Type B pancreatic cell (in vitro differentiated cells): ENCODE measurements at regions not wholly inside any gene's neighbourhood (a gene's known extent, or its start where the extent isn't known, plus 50 kb on each side); places are given as distances from the start of the nearest gene placed in this dataset.
"Not testable (repeated sequence)": the region's sequence is repeated elsewhere in the genome, so short reads cannot be mapped to it uniquely, and the experiment has no call there.

Source experiments
- DNase-seq: peaks from one replicate; pipeline ENCODE4 v3.0.0; 2021; ENCODE audit warnings: mixed read lengths; ENCODE audit not compliant: unreplicated experiment; ENCODE audit errors: extremely low spot score
- H3K27ac Mint-ChIP-seq: 2 replicates; pipeline ENCODE4 v1.8.0; 2021; ENCODE audit warnings: mild to moderate bottlenecking, mixed read lengths
- H3K27me3 Mint-ChIP-seq: 2 replicates; pipeline ENCODE4 v1.8.0; 2021; ENCODE audit warnings: mixed read lengths
- H3K36me3 Mint-ChIP-seq: 2 replicates; pipeline ENCODE4 v1.8.0; 2021; ENCODE audit warnings: mixed read lengths
- H3K4me1 Mint-ChIP-seq: one replicate; pipeline ENCODE4 v1.8.0; 2021; ENCODE audit warnings: mixed read lengths; ENCODE audit not compliant: unreplicated experiment
- H3K4me3 Mint-ChIP-seq: 2 replicates; pipeline ENCODE4 v1.8.0; 2021; ENCODE audit warnings: mild to moderate bottlenecking, mixed read lengths
- H3K9me3 Mint-ChIP-seq: 2 replicates; pipeline ENCODE4 v1.8.0; 2021; ENCODE audit warnings: mixed read lengths
- CTCF ChIP-seq: fragments of 200-600 bp; sonication (generic); conservative IDR thresholded peaks from 2 replicates; pipeline ENCODE4 v1.5.0; 2021; ENCODE audit warnings: antibody characterized with exemption, mild to moderate bottlenecking

- peaks cover 5% of the 10 kb centered on the region for H3K9me3 Mint-ChIP-seq
- H3K36me3 Mint-ChIP-seq, result peaks cover 3% of the 10 kb centered on the region
- DNase-seq, result no peak
- no peak overlapping the region for H3K27ac Mint-ChIP-seq
- no peak for TF ChIP-seq CTCF
- peaks cover 10% of the 10 kb centered on the region for H3K4me1 Mint-ChIP-seq
- no peak overlapping the region for H3K4me3 Mint-ChIP-seq
- peaks cover 21% of the 10 kb centered on the region for H3K27me3 Mint-ChIP-seq
Observed at GRCh38 chr6:14232889-14233288, 115.3 kb downstream of the CD83 start.

GRCh38 chr6:14235653-14236356 lies 118.2 kb downstream of the CD83 start:
- Mint-ChIP-seq H3K9me3 (peaks cover 5% of the 10 kb centered on the region), H3K4me3 (no peak overlapping the region), H3K36me3 (peaks cover 3% of the 10 kb centered on the region), H3K27ac (no peak overlapping the region), H3K27me3 (peaks cover 18% of the 10 kb centered on the region), H3K4me1 (peaks cover 10% of the 10 kb centered on the region)
- TF ChIP-seq CTCF, result no peak
- no peak for DNase-seq

- Mint-ChIP-seq H3K27ac (no peak overlapping the region), H3K36me3 (no peaks in the 10 kb centered on the region), H3K4me1 (peaks cover 3% of the 10 kb centered on the region), H3K9me3 (no peaks in the 10 kb centered on the region), H3K27me3 (no peaks in the 10 kb centered on the region), H3K4me3 (no peak overlapping the region)
- TF ChIP-seq CTCF, result no peak
- no peak for DNase-seq
Observed at GRCh38 chr6:14239097-14239496, 121.5 kb downstream of the CD83 start.

GRCh38 chr6:14240411-14241166 lies 123.0 kb downstream of the CD83 start:
- H3K4me1 Mint-ChIP-seq, result peaks cover 2% of the 10 kb centered on the region
- H3K4me3 Mint-ChIP-seq, result no peak overlapping the region
- no peaks in the 10 kb centered on the region for H3K36me3 Mint-ChIP-seq
- no peak for DNase-seq
- TF ChIP-seq CTCF, result no peak
- H3K27ac Mint-ChIP-seq, result no peak overlapping the region
- no peaks in the 10 kb centered on the region for H3K9me3 Mint-ChIP-seq
- H3K27me3 Mint-ChIP-seq, result no peaks in the 10 kb centered on the region

GRCh38 chr6:14241255-14242070 lies 123.9 kb downstream of the CD83 start:
- Mint-ChIP-seq H3K4me1 (no peaks in the 10 kb centered on the region), H3K4me3 (no peak overlapping the region), H3K27ac (no peak overlapping the region), H3K36me3 (no peaks in the 10 kb centered on the region), H3K27me3 (no peaks in the 10 kb centered on the region), H3K9me3 (no peaks in the 10 kb centered on the region)
- TF ChIP-seq CTCF, result no peak
- DNase-seq, result no peak

GRCh38 chr6:14242912-14243311 lies 125.3 kb downstream of the CD83 start:
- H3K9me3 Mint-ChIP-seq, H3K27ac Mint-ChIP-seq, H3K4me1 Mint-ChIP-seq, H3K27me3 Mint-ChIP-seq, H3K36me3 Mint-ChIP-seq, H3K4me3 Mint-ChIP-seq, DNase-seq: not testable (repeated sequence)
